CD4-positive, alpha-beta T cell treated with Interleukin-6 for 4 hours (primary cell): ENCODE measurements at regions not wholly inside any gene's neighbourhood (a gene's known extent, or its start where the extent isn't known, plus 50 kb on each side); places are given as distances from the start of the nearest gene placed in this dataset.

Experiments used
- DNase-seq: peaks from one replicate; pipeline ENCODE4 v3.0.0-alpha.2; 2020; ENCODE audit warnings: mixed read lengths

- no peak for DNase-seq
Observed at GRCh38 chr5:98638111-98638510, 135.4 kb upstream of the RGMB start.

GRCh38 chr5:98638701-98639100 is 134.8 kb upstream of the RGMB start:
- DNase-seq = no peak

- no peak for DNase-seq
Observed at GRCh38 chr5:98639274-98639673, 134.2 kb upstream of the RGMB start.

- no peak for DNase-seq
Observed at GRCh38 chr5:98641671-98642070, 131.8 kb upstream of the RGMB start.

GRCh38 chr5:98643569-98643968 is 129.9 kb upstream of the RGMB start:
- DNase-seq = no peak

- DNase-seq = no peak
Observed at GRCh38 chr5:98651715-98652114, 121.7 kb upstream of the RGMB start.

DNA sequence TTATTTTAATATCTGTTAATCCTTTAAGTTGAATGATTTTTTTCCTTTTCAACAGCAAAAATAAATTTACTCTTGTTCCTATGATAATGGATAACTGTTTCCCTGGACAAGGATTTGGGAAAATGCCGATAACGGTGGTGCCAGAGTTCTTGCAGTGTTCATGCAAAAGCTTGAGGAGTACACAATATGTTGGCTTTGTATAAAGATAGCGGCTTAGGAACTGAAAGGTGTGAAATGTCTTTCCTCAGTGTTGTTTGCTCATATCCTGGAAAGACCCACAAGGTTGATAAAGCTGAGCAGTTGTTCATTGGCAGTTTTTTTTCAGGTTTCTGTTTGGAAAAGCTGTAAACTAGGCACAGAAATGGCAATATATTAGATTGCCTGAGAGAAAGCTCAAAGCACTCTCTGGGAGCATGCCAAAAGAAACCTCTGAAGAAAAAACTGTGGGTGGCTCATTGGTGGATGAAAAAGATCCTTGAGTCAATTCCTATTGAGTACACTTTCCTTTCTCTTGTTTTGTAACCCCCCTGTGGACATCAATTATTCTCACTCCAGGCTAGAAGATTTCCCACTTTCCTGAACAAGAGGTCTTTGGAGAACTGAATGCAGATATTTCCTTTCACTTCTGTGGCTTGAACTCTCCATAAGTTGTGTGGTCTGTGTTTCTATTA is 117.2 kb upstream of the RGMB start:
- no peak for DNase-seq

DNA sequence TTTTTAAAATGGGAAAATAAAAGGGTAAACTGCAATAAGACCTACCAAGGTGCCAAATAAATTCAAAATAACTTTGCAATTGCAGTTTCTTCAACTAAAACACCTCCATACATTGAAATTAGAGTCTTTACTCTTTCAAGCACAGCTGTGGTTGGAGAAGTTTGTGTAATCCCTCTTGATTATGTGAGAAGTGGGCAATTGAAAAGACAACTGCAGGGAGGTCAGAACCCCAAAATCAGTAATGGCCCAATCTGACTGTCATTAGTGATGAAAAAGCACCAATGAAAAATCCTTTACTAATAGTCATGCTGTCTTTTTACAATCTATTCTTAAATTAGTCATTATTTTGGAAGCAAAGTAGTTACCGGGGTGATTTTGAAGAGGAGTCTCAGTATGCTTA is 116.7 kb upstream of the RGMB start:
- no peak for DNase-seq

- DNase-seq = no peak
Observed at GRCh38 chr5:98657559-98657958, 115.9 kb upstream of the RGMB start.

- no peak for DNase-seq
Observed at GRCh38 chr5:98663521-98663920, 109.9 kb upstream of the RGMB start.

GRCh38 chr5:98664736-98665135 is 108.7 kb upstream of the RGMB start:
- DNase-seq = no peak

DNA sequence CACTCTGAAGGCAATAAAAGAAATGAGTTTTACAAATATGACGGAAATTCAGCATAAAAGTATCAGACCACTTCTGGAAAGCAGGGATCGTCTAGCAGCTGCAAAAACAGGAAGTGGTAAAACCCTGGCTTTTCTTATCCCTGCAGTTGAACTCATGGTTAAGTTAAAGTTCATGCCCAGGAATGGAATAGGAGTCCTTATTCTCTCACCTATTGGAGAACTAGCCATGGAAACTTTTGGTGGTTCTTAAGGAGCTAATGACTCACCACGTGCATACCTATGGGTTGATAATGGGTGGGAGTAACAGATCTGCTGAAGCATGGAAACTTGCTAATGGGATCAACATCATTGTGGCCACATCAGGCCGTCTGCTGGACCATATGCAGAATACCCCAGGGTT is 93.5 kb upstream of the RGMB start:
- no peak for DNase-seq

- no peak for DNase-seq
Observed at GRCh38 chr5:98690002-98690401, 83.5 kb upstream of the RGMB start.

DNA sequence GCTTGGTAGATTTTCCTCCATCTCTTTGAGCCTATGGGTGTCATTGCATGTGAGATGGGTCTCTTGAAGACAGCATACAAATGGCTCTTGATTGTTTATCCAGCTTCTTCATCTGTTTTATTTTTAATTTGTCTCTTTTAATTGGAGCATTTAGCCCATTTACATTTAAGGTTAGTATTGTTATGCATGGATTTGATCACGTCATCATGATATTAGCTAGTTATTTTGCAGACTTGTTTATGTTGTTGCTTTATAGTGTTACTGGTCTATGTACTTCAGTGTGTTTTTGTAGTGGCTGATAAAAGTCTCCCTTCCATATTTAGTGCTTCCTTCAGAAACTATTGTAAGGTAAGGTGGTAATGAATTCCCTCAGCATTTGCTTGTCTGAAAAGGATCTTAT is 78.6 kb upstream of the RGMB start:
- no peak for DNase-seq

DNA sequence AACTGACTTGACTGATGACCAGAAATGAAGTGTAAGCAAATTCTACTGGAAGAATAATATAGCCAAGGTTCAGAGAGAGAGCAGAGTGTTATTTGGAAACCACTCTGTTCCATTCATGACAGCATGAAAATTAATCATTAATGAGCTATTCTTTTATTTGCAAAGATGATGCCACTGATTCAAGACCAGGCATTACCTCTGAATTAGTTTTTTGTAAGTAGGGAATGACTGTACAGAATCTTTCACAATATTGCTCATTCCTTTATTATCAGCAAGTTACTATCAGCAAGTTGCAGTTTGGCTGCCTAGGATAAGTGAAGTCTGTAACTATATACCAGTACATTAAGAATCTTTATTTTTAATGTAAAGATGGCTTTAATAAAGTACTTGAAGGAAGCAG is 75.1 kb upstream of the RGMB start:
- DNase-seq = no peak

DNA sequence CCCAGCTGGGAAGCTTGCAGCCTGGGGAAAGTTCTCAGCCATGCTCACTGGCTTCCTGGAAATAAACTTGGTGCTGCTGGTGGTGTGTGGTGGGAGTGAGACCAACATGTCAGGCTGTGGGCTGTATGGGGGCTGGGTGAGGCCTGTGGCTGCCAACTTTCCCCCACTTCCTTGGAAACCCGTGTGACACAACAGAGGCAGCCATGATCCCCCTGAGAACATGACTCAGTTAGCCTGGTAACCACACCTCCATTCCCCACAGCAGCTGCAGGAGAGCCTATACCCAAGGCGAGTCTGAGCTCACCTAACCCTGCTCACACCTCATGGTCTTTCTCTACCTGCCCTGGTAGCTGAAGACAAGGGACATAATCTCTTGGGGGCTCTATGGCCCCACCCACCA is 72.7 kb upstream of the RGMB start:
- DNase-seq = no peak

GRCh38 chr5:98705841-98706240 is 67.6 kb upstream of the RGMB start:
- no peak for DNase-seq

- no peak for DNase-seq
Observed at GRCh38 chr5:98709681-98710080, 63.8 kb upstream of the RGMB start.

DNA sequence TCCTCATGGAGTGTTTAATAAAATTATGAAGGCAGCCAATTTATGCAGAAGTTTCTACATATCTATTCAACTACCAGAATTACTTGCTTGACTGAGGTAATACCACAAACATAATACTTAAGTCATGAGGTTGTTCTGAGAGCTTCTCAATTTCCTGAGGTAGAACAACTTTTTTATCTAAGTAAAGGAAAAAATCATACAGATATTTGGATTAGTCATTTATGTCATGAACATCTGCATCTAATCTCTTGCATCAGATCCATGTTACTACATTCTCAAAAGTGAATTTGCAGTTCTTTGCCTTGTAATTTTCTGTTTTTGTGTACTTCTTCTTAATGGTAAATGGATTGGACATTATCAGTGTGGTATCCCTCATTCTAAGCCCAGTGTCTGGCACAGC is 60.4 kb upstream of the RGMB start:
- DNase-seq = no peak

DNA sequence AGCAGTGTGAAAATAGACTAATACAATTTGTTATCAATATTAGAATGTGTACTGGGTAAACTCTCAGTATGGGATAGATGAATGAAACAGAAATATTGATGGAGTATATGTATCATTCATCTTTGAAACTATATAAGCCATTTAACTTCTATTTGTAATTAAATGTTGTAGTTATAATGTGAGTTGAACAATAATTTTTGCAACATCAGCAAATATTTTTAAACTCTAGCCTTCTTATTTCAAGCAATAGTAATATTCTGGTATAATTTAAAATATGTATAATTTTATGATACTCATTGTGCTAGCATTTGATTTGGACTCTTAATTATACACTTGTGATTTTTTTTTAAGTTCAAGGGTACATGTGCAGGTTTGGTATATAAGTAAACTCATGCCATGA is 59.6 kb upstream of the RGMB start:
- no peak for DNase-seq

DNA sequence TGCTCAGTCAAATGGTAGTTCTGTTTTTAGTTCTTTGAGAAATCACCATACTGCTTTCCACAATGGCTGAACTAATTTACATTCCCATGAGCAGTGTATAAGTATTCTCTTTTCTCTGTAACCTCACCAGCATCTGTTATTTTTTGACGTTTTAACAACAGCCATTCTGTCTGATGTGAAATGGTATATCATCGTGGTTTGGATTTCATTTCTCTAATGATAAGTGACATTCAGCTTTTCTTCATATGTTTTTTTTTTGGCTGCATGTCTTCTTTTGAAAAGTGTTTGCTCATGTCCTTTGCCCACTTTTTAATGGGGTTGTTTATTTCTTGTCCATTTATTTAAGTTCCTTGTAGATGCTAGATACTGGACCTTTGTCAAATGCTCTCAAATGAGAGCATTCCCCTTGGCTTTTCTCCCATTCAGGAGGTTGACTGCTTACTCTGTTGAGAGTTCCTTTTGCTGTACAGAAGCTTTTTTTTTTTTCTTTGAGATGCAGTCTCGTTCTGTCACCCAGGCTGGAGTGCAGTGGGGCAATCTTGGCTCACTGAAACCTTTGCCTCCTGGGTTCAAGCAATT is 58.7 kb upstream of the RGMB start:
- no peak for DNase-seq

DNA sequence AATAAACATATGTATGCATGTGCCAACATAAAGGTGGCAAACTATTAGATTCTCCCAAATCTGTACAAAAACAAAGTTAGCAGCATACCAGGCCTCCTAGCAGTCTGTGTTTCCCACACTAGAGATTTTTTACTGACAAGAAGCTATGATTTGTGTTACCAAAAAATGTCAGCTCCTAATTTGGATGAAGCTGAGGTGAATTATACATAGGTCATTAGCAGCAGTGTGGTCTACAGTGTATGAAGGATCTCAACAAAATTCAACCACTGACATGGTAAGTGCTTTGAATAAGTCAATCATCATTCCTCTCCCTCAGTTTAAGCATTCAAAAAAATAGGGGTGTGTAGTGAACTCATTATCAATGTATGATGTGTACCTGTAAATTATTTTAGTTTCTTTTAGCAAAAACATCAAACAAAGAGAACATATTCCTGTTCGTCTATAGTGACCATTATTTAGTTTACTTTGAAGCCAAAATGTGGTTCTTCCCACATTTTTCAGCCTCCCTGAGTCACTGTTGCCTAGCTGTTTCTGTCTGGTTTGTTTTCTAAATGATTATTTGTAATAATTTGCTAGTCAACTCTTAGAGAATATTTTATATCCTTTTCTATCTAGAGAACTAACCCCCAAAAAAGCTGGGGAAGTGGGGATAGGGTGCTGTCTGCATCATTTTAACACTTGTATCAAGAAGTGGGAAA is 52.1 kb upstream of the RGMB start:
- DNase-seq = no peak

DNA sequence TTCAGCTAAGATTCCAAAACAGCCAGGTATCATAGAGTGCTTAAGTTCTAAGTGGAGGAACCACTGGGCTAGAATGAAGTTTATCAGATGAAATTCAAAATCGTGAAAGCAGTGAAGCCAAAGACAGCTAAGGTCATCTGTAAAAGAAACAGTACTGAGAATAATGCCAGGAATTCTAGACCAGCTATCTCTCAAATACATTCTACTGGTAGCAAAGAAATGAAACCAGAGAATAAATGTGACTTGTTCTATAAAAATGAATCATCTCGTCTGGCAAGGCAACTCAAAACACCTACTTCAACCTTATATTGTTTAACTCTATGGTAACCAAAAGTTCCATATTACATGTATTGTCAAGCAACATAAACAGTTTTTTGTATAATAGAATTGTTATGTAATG is 51.3 kb upstream of the RGMB start:
- DNase-seq = no peak

DNA sequence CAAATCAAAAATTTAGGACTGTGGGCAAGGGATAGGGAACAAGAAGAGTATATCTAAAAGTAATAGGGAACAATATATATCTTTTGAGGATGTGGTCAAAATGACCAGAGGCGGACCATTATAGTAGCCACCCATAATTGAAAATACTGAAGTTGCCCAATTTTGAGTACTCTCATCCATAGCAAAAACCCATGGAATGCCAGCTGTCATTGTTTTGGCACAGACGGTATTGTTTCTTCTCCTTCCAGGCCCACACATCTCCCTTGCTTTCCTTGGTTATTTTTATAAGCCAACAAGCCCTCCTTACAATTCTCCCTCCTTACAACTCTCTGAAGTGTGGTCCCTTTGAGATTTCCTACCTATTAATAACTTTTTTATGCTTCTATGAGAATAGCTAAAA is 50.4 kb upstream of the RGMB start:
- DNase-seq = no peak
